Stomach (tissue), 8 donors: ENCODE measurements at regions not wholly inside any gene's neighbourhood (a gene's known extent, or its start where the extent isn't known, plus 50 kb on each side); places are given as distances from the start of the nearest gene placed in this dataset.

Experiments used
- DNase-seq, 2 donors: peaks; one replicate each; pipeline versions ENCODE4 v3.0.0 to v3.0.0-alpha.2; 2013 to 2019
- H3K27ac ChIP-seq, 5 donors: fragments of 200-600 bp in 4 of 5; sonication (generic) in 4 of 5; one replicate each; pipeline ENCODE4 v1.5.1; 2013 to 2019; ENCODE audit warnings: mild to moderate bottlenecking in 1 of 5, moderate library complexity in 1 of 5
- H3K27me3 ChIP-seq, 3 donors: fragments of 200-600 bp; sonication (generic); one replicate each; pipeline ENCODE4 v1.5.1; 2017 to 2019; ENCODE audit warnings: mixed run types in 1 of 3
- H3K36me3 ChIP-seq, 4 donors: fragments of 200-600 bp; sonication (generic); 1 replicate in 3 of 4; 2 replicates in 1 of 4; pipeline ENCODE4 v1.5.1; 2016 to 2019
- H3K4me1 ChIP-seq, 4 donors: fragments of 200-600 bp; sonication (generic); one replicate each; pipeline ENCODE4 v1.5.1; 2016 to 2019
- H3K4me3 ChIP-seq, 4 donors: fragments of 200-600 bp; sonication (generic) in 3 of 4; one replicate each; pipeline ENCODE4 v1.5.1; 2016 to 2019; ENCODE audit warnings: mild to moderate bottlenecking in 1 of 4
- H3K9me3 ChIP-seq, 4 donors: fragments of 200-600 bp; sonication (generic); one replicate each; pipeline ENCODE4 v1.5.1; 2016 to 2019
- EP300 ChIP-seq: sonication (generic); formaldehyde crosslinking; IDR thresholded peaks from one replicate; pipeline ENCODE4 v1.6.1; 2017; ENCODE audit warnings: antibody characterized with exemption
- POLR2A ChIP-seq, 4 donors: fragments of 450-650 bp; IDR thresholded peaks; one replicate each; pipeline ENCODE4 v1.6.1; 2016; ENCODE audit warnings: antibody characterized with exemption in 4 of 4, control low read depth in 2 of 4, mild to moderate bottlenecking in 1 of 4, moderate library complexity in 1 of 4
- POLR2AphosphoS5 ChIP-seq, 3 donors: sonication (generic); formaldehyde crosslinking; IDR thresholded peaks; one replicate each; pipeline ENCODE4 v1.6.1; 2016; ENCODE audit warnings: antibody characterized with exemption in 3 of 3
- WGBS, 5 donors: extraction: QIAGEN DNeasy Blood & Tissue Kit in 3 of 5; methylation state at CpG; one replicate each; pipeline versions ENCODE4 v1.1.5 to v1.1.7; 2013 to 2018; 5-methylcytosine and 5-hydroxymethylcytosine counted together
- intact Hi-C: fragments of 100-400 bp; cut with DNase I; formaldehyde crosslinking; loops from one replicate; pipeline ENCODE4 v1.15.1; 2023; ENCODE audit warnings: low total_unique reads
- TF ChIP-seq, protein P1 (sequence below), 7 experiments: fragments of 450-650 bp in 4 of 7; fragments of 200-600 bp in 3 of 7; sonication (generic) in 3 of 7; IDR thresholded peaks; one replicate each; pipeline ENCODE4 v1.5.1; 2016 to 2019; ENCODE audit warnings: antibody characterized with exemption in 7 of 7, control low read depth in 2 of 7, mild to moderate bottlenecking in 1 of 7
- donor health status: healthy with polysubstance abuse.
- donor health status: Bipolar disorder and iron deficiency.
- donor health status: healthy.

- Histone ChIP-seq H3K9me3 (no peaks in the 10 kb centered on the region), H3K27ac (no peak overlapping the region), H3K4me1 (peaks cover 0 to 4% (median 0%) of the 10 kb centered on the region in 4 donors), H3K27me3 (no peaks in the 10 kb centered on the region), H3K4me3 (no peak overlapping the region), H3K36me3 (no peaks in the 10 kb centered on the region)
- intact Hi-C loops = no loop called here
- DNase-seq = no peak
- 73 to 87% (median 83%) methylated on average over 2 of the region's 2 CpGs for WGBS, 5 donors
- TF ChIP-seq EP300 = no peak
- TF ChIP-seq, protein P1, sequence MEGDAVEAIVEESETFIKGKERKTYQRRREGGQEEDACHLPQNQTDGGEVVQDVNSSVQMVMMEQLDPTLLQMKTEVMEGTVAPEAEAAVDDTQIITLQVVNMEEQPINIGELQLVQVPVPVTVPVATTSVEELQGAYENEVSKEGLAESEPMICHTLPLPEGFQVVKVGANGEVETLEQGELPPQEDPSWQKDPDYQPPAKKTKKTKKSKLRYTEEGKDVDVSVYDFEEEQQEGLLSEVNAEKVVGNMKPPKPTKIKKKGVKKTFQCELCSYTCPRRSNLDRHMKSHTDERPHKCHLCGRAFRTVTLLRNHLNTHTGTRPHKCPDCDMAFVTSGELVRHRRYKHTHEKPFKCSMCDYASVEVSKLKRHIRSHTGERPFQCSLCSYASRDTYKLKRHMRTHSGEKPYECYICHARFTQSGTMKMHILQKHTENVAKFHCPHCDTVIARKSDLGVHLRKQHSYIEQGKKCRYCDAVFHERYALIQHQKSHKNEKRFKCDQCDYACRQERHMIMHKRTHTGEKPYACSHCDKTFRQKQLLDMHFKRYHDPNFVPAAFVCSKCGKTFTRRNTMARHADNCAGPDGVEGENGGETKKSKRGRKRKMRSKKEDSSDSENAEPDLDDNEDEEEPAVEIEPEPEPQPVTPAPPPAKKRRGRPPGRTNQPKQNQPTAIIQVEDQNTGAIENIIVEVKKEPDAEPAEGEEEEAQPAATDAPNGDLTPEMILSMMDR (IDR thresholded peaks at IDR 0.05) = no peak
- no peak for TF ChIP-seq POLR2A (IDR thresholded peaks at IDR 0.05)
- no peak for TF ChIP-seq POLR2AphosphoS5 (IDR thresholded peaks at IDR 0.05)
These were observed 141.1 kb downstream of the RFPL4B start for GRCh38 chr6:112488238-112488637.

GRCh38 chr6:112501705-112502104, 154.6 kb downstream of the RFPL4B start:
- H3K4me1 ChIP-seq = peaks cover 0 to 17% (median 0%) of the 10 kb centered on the region in 4 donors
- no peak overlapping the region for H3K27ac ChIP-seq
- WGBS, 5 donors = 27 to 52% (median 44%) methylated on average over 5 of the region's 5 CpGs
- no peaks in the 10 kb centered on the region for H3K9me3 ChIP-seq
- no peaks in the 10 kb centered on the region for H3K36me3 ChIP-seq
- intact Hi-C loops = no loop called here
- no peak for TF ChIP-seq POLR2A (IDR thresholded peaks at IDR 0.05)
- TF ChIP-seq, protein P1 (IDR thresholded peaks at IDR 0.05) = no peak
- no peaks in the 10 kb centered on the region for H3K27me3 ChIP-seq
- peak in 1 of 2 donors; percentile 94 for DNase-seq
- H3K4me3 ChIP-seq = no peak overlapping the region

DNA sequence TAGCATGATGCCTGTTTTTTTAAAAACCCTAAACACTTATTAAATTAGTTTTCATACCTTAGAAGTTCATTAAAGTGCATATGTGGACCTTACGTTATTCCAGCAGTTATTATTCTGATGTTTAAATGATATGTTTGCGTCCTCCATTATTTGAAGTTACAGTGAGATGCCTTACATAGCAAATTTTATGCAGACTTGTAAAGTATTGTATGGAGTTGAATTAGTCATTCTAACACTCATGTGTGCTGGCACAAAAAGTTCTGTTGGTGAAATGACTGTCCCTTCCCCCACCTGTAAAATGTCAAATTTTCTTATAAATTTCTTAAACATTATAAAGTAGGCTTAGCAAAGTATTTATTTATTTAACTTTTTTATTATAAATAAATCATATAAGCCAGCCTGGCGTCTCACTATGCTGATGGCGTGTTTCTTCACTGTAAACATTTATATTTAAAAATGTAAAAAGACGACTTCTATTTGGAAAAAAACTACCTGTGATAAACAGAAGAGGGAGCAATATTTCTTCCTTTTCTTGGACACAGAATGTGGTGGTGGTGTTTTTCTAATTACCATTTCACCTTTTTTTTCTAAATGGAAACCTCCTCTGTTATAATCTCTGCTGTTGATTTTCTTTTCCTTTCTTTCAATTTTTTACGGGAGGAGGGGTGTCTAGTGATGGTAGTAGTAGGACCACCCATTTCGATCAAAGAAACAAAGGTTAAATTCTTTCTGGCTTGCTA, 155.4 kb downstream of the RFPL4B start:
- H3K4me3 ChIP-seq = no peak overlapping the region
- no peaks in the 10 kb centered on the region for H3K9me3 ChIP-seq
- H3K36me3 ChIP-seq = no peaks in the 10 kb centered on the region
- DNase-seq = peak in 1 of 2 donors; percentile 29
- WGBS, 5 donors = 60 to 71% (median 65%) methylated on average over 7 of the region's 7 CpGs
- intact Hi-C loops = no loop called here
- no peak for TF ChIP-seq POLR2AphosphoS5 (IDR thresholded peaks at IDR 0.05)
- TF ChIP-seq EP300 = no peak
- TF ChIP-seq, protein P1 (IDR thresholded peaks at IDR 0.05) = no peak
- TF ChIP-seq POLR2A (IDR thresholded peaks at IDR 0.05) = no peak
- peaks cover 0 to 17% (median 0%) of the 10 kb centered on the region in 4 donors for H3K4me1 ChIP-seq
- H3K27me3 ChIP-seq = no peaks in the 10 kb centered on the region
- no peak overlapping the region for H3K27ac ChIP-seq

DNA sequence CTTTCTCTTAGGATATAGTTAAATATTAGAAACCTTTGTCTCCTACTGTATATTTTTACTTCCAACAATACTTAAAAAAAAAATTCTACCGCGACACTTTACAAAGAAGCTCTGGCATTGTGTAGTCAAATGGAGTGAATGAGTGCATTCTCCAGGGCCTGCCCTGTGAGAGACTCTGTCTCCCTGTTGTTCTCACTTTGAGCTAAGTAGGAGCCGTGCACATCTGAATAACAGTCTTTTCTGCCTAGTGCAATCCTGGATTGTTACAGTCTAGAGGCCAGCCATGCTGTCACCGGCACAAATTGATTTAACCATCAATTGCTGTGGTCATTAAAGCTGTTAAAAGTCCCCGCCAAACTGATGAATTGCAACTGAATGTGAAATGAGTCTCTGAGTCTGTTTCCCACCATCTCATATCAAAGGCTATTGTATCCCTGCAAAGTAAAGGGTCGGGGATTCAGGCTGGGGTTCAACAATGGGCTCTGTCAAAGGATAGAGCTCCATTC, 156.0 kb downstream of the RFPL4B start:
- TF ChIP-seq POLR2A (IDR thresholded peaks at IDR 0.05) (no peak), EP300 (no peak), POLR2AphosphoS5 (IDR thresholded peaks at IDR 0.05) (no peak)
- TF ChIP-seq, protein P1 (IDR thresholded peaks at IDR 0.05) = no peak
- H3K4me3 ChIP-seq = no peak overlapping the region
- no peak overlapping the region for H3K27ac ChIP-seq
- H3K36me3 ChIP-seq = no peaks in the 10 kb centered on the region
- 60 to 76% (median 66%) methylated on average over 6 of the region's 6 CpGs for WGBS, 5 donors
- DNase-seq = peak in 1 of 2 donors; percentile 44
- H3K27me3 ChIP-seq = no peaks in the 10 kb centered on the region
- H3K4me1 ChIP-seq = peaks cover 0 to 17% (median 0%) of the 10 kb centered on the region in 4 donors
- intact Hi-C loops = no loop called here
- H3K9me3 ChIP-seq = no peaks in the 10 kb centered on the region
